HFF-Myc (cell line): ENCODE measurements at regions not wholly inside any gene's neighbourhood (a gene's known extent, or its start where the extent isn't known, plus 50 kb on each side); places are given as distances from the start of the nearest gene placed in this dataset.

Source experiments
- DNase-seq: peaks from one replicate; pipeline ENCODE4 v3.0.0-alpha.2; 2011; ENCODE audit warnings: low read depth; ENCODE audit errors: extremely low read depth
- H3K4me3 ChIP-seq: replicated peaks from 2 replicates; pipeline ENCODE4 v1.5.1; 2011; ENCODE audit warnings: low read depth, mild to moderate bottlenecking, control low read depth, low read length
- TF ChIP-seq, protein P1 (sequence below): IDR thresholded peaks from 2 replicates; pipeline ENCODE4 v1.5.1; 2012; ENCODE audit warnings: mild to moderate bottlenecking, low read depth, low read length, control low read depth; ENCODE audit errors: missing control alignments

DNA sequence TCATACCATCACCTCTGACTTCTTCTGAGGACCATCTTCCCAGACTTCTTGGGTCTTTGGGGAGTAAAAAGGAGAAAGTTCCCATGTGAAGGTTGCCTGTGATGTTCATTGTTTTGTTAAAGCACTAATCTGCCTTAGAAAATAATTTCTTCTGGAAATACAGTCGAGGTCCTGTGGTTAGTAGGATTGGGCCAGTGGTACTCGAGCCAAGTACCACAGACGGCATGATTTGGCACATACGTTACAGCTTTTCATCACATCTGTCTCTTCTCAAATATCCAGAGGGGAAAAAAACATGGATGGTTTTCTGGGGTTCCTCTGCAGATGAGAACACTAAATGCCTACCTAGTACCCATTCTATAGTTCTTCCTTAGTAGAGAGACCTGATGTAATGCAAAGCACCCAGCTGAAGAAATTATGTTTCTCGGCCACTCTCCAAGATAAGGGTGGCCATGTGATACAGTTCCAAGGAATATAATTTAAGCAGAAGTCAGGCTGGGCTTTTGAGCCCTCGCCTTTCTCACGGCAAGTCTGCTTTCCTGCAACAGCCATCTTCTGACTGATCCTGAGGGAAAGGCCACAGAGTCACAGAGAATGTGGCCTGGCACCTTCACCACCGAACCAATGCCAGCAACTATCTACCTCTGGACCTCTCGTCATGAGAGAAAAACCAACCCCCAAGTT, 161.0 kb downstream of the RNF152 start:
- no peak for DNase-seq
- TF ChIP-seq, protein P1, sequence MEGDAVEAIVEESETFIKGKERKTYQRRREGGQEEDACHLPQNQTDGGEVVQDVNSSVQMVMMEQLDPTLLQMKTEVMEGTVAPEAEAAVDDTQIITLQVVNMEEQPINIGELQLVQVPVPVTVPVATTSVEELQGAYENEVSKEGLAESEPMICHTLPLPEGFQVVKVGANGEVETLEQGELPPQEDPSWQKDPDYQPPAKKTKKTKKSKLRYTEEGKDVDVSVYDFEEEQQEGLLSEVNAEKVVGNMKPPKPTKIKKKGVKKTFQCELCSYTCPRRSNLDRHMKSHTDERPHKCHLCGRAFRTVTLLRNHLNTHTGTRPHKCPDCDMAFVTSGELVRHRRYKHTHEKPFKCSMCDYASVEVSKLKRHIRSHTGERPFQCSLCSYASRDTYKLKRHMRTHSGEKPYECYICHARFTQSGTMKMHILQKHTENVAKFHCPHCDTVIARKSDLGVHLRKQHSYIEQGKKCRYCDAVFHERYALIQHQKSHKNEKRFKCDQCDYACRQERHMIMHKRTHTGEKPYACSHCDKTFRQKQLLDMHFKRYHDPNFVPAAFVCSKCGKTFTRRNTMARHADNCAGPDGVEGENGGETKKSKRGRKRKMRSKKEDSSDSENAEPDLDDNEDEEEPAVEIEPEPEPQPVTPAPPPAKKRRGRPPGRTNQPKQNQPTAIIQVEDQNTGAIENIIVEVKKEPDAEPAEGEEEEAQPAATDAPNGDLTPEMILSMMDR: no peak
- H3K4me3 ChIP-seq: no peak overlapping the region

DNA sequence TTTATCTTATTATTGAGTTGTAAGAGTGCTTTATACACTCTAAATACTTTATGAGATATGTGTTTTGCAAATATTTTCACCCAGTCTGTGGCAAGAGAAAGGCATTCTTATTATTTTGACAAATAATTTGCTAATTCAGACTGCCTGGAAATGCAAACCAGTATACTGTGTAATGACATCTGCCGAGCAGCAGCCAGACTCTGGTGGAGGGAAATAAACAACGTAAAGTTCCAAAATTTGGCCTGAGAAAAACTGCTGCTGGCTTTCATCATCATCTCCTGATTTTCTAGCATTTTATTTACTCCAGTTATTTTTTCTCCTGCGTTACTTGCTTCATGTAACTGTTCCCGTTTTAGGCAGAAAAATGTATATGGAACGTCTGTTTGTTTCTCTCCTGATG, 161.6 kb downstream of the RNF152 start:
- no peak for DNase-seq
- H3K4me3 ChIP-seq: no peak overlapping the region
- TF ChIP-seq, protein P1: no peak

DNA sequence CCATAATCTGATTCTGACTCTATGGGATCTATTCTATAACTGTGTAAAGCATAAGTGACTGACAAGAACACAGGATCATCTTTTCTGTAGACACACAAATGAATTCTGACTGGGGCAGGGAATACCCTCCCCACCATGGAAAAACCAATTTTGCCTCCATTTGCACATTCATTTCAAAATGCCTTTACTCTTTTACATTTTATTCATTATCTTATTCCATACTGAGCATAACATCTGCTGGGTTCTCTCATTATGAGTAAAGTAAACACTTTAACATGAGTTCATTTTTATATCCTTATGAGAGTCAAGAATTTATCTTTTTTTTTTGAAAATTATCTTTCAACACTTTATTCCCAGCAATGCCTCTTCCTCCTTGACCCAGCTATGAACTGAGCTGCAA, 163.5 kb downstream of the RNF152 start:
- no peak overlapping the region for H3K4me3 ChIP-seq
- TF ChIP-seq, protein P1: no peak
- DNase-seq: no peak

DNA sequence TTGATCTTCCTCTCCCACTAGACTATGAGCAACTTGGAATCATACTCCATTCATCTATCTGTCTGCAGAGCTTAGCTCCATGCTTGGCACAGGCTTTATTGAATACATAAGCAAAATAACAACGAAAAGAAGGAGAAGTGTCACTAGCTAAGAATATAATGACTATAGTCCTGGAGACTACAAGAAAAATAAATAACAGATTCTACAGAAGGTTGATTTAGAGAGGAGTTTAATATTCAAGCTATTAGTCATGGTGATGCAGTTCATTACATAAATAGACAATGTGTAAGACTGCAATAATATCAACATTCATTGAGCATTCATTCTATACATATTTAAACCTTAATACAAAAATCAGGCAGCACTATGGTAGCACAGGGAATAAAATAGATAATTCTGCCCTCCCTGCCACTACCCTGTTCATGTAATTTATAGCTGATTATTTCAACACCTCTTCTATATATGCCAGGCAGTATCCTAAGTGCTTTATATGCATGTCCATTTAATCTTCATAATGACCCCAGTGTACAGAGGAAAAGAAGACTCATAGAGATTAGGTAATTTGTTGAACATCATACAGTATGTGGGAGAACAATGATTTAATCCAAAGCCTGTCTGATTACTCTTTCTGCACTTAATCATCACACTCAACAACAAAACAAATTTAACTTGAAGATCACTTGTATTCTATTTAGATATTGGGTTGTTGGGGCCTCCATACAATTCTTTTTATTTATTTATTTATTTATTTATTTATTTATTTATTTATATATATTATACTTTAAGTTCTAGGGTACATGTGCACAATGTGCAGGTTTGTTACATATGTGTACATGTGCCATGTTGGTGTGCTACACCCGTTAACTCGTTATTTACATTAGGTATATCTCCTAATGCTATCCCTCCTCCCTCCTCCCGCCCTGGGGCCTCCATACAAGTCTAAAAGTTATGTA, 165.3 kb downstream of the RNF152 start:
- TF ChIP-seq, protein P1: no peak
- no peak for DNase-seq
- H3K4me3 ChIP-seq: no peak overlapping the region

DNA sequence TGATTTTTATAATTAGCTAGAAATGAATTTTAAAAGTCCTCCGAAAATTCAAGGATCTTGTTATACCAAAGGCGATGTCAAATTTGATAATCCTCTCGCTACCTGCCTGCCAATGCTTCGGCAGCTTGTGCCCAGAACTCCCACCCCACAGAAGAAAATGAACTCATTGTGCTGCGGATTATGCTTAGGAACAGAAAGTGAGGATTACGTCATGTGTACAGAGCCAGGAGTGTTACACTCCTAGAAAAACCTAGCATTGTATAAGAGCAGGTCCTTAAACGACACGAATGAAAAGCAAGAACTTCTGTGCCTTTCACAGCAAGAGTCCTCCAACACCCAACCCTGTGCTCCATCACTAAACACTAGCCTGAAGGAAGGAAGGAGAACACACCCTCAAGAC, 168.3 kb downstream of the RNF152 start:
- H3K4me3 ChIP-seq: no peak overlapping the region
- no peak for DNase-seq
- TF ChIP-seq, protein P1: no peak

DNA sequence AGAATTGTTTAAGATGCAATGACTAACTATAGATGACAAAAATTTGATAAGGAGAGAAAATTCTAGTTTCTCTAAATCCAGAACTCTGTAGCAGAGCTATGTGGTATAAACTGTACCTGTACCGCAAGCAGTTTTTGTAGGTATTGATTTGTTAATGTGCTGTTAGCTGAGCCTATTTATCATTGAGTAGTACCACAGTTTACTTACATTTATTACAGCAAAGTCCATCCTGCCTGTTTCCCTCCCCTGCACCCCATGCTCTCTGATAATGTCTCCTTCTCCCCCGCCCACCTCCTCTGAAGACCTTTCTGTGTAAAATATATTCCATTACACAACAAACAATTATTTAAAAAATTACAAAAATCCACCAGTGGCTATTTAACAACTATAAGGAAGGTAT, 170.6 kb downstream of the RNF152 start:
- H3K4me3 ChIP-seq: no peak overlapping the region
- DNase-seq: no peak
- TF ChIP-seq, protein P1: no peak
